ENCODE measurements at regions not wholly inside any gene's neighbourhood (a gene's known extent, or its start where the extent isn't known, plus 50 kb on each side); places are given as distances from the start of the nearest gene placed in this dataset.

DNA sequence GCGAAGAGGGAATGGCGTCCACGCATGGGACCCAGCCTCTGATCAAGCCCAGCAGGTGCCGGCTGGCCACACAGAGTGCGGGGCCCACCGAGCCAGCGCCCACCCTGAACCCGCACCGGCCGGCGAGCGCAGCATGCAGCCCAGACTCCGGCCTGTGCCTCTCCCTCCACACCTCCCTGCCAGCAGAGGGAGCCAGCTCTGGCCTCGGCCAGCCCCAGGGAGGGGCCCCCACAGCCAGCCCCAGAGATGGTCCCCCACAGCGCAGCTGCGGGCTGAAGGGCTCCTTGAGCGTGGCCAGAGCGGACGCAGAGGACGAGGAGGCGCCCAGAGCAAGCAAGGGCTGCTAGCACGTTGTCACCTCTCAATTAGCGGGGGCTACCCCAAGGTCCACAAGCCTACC lies 904.5 kb downstream of the SLITRK6 start:
- H3K9me2 ChIP-seq (ENCODE audit: insufficient read depth, low read length) = no peaks in the 10 kb centered on the region; the same call in 1 of the 2 replicates
- H4K20me1 ChIP-seq (ENCODE audit: insufficient read depth, low read length) = no peaks in the 10 kb centered on the region
- H3K36me3 ChIP-seq (ENCODE audit: insufficient read depth, low read length) = no peaks in the 10 kb centered on the region
- intact Hi-C loops (cut with micrococcal nuclease; ENCODE audit: unreplicated experiment) = no loop called here
- no peak overlapping the region for H3K4me2 ChIP-seq (ENCODE audit: low read length)
- CTCF ChIA-PET (ENCODE audit: unreplicated experiment) = no interaction called here
- BruUV-seq (replicated peaks) = no TSS peak
- TF ChIP-seq EZH2phosphoT487 (IDR thresholded peaks at IDR 0.05; ENCODE audit: borderline replicate concordance, low read depth, low read length) = no peak
- TF ChIP-seq, protein P1, sequence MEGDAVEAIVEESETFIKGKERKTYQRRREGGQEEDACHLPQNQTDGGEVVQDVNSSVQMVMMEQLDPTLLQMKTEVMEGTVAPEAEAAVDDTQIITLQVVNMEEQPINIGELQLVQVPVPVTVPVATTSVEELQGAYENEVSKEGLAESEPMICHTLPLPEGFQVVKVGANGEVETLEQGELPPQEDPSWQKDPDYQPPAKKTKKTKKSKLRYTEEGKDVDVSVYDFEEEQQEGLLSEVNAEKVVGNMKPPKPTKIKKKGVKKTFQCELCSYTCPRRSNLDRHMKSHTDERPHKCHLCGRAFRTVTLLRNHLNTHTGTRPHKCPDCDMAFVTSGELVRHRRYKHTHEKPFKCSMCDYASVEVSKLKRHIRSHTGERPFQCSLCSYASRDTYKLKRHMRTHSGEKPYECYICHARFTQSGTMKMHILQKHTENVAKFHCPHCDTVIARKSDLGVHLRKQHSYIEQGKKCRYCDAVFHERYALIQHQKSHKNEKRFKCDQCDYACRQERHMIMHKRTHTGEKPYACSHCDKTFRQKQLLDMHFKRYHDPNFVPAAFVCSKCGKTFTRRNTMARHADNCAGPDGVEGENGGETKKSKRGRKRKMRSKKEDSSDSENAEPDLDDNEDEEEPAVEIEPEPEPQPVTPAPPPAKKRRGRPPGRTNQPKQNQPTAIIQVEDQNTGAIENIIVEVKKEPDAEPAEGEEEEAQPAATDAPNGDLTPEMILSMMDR (conservative IDR thresholded peaks at IDR 0.05; ENCODE audit: low read length) = peak; percentile 42
- no peak for DNase-seq (ENCODE audit: low spot score)
- no peak overlapping the region for H2AFZ ChIP-seq (ENCODE audit: low read length)
- H3K79me2 ChIP-seq (ENCODE audit: insufficient read depth, low read depth, low read length) = no peaks in the 10 kb centered on the region
- no peak overlapping the region for H3K27ac ChIP-seq (ENCODE audit: low read depth, low read length, poor library complexity, severe bottlenecking)
- no peak overlapping the region for H3K4me3 ChIP-seq (ENCODE audit: low read depth, low read length, poor library complexity, severe bottlenecking)
- POLR2A ChIA-PET = interaction anchor here (0.7 kb wide), 1 partner anchor 8 kb away, joined by 3 read pairs; no protein-coding TSS in a partner anchor
- peaks cover 6% of the 10 kb centered on the region for H3K9me3 ChIP-seq (ENCODE audit: low read length)
- H3K4me1 ChIP-seq (ENCODE audit: insufficient read depth, low read length, poor library complexity, severe bottlenecking) = no peaks in the 10 kb centered on the region

DNA sequence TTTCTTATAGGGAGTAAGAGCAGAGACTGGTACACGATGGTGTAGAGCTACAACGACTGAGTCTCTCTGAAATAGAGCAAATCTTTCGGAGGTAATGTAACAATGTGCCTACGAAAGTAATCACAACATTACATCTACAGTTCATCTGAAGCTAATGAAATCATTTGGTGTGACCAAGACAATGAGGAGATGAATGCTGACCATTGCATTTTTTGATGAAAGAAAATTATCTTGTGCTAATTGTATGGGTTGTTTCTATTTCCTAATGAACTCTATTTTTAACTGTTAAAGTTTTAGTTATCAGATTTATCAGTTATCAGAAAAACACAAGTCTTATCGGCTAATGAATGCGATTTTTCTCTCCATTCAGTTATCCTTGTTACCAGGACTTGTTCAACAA lies 913.4 kb downstream of the SLITRK6 start:
- Histone ChIP-seq H3K9me2 (ENCODE audit: insufficient read depth, low read length) (no peaks in the 10 kb centered on the region), H2AFZ (ENCODE audit: low read length) (no peak overlapping the region), H4K20me1 (ENCODE audit: insufficient read depth, low read length) (no peaks in the 10 kb centered on the region), H3K36me3 (ENCODE audit: insufficient read depth, low read length) (no peaks in the 10 kb centered on the region), H3K4me3 (ENCODE audit: low read depth, low read length, poor library complexity, severe bottlenecking) (no peak overlapping the region), H3K4me1 (ENCODE audit: insufficient read depth, low read length, poor library complexity, severe bottlenecking) (no peaks in the 10 kb centered on the region), H3K27ac (ENCODE audit: low read depth, low read length, poor library complexity, severe bottlenecking) (no peak overlapping the region), H3K79me2 (ENCODE audit: insufficient read depth, low read depth, low read length) (no peaks in the 10 kb centered on the region), H3K9me3 (ENCODE audit: low read length) (no peaks in the 10 kb centered on the region), H3K4me2 (ENCODE audit: low read length) (no peak overlapping the region)
- TF ChIP-seq, protein P1 (conservative IDR thresholded peaks at IDR 0.05; ENCODE audit: low read length) = no peak
- no peak for TF ChIP-seq EZH2phosphoT487 (IDR thresholded peaks at IDR 0.05; ENCODE audit: borderline replicate concordance, low read depth, low read length)
- ChIA-PET POLR2A (interaction anchor here (1.3 kb wide), 1 partner anchor 12 kb away, joined by 3 read pairs; no protein-coding TSS in a partner anchor), CTCF (ENCODE audit: unreplicated experiment) (no interaction called here)
- intact Hi-C loops (cut with micrococcal nuclease; ENCODE audit: unreplicated experiment) = no loop called here
- no peak for DNase-seq (ENCODE audit: low spot score)
- BruUV-seq (replicated peaks) = no TSS peak

DNA sequence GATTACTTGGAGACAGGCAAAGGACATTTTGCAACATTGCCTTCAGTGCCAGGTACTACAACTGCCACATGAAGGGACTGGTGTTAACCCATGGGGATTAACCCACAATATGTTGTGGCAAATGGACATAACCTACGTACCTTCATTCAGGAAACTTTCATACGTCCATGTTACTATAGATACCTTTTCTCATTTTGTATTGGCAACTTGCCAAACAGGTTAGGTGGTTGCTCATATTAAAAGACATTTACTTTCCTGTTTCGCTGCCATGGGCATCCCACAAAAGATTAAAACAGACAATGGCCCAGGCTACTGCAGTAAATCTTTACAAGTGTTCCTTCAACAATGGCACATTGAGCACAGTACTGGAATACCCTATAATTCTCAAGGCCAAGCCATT lies 925.3 kb downstream of the SLITRK6 start:
- CTCF ChIA-PET (ENCODE audit: unreplicated experiment) = interaction anchor here (0.9 kb wide), 1 partner anchor 11 kb away, joined by 5 read pairs; no protein-coding TSS in a partner anchor
- intact Hi-C loops (cut with micrococcal nuclease; ENCODE audit: unreplicated experiment) = no loop called here
- no TSS peak for BruUV-seq (replicated peaks)

More for the DNA sequence above, 925.3 kb downstream of the SLITRK6 start:
- Histone ChIP-seq H2AFZ (ENCODE audit: low read length) (no peak overlapping the region), H4K20me1 (ENCODE audit: insufficient read depth, low read length) (no peaks in the 10 kb centered on the region), H3K27ac (ENCODE audit: low read depth, low read length, poor library complexity, severe bottlenecking) (no peak overlapping the region), H3K4me3 (ENCODE audit: low read depth, low read length, poor library complexity, severe bottlenecking) (no peak overlapping the region), H3K4me1 (ENCODE audit: insufficient read depth, low read length, poor library complexity, severe bottlenecking) (no peaks in the 10 kb centered on the region), H3K4me2 (ENCODE audit: low read length) (no peak overlapping the region), H3K36me3 (ENCODE audit: insufficient read depth, low read length) (no peaks in the 10 kb centered on the region), H3K9me2 (ENCODE audit: insufficient read depth, low read length) (no peaks in the 10 kb centered on the region), H3K9me3 (ENCODE audit: low read length) (no peaks in the 10 kb centered on the region), H3K79me2 (ENCODE audit: insufficient read depth, low read depth, low read length) (no peaks in the 10 kb centered on the region)
- no peak for TF ChIP-seq EZH2phosphoT487 (IDR thresholded peaks at IDR 0.05; ENCODE audit: borderline replicate concordance, low read depth, low read length)
- TF ChIP-seq, protein P1 (conservative IDR thresholded peaks at IDR 0.05; ENCODE audit: low read length) = no peak
- POLR2A ChIA-PET = interaction anchor here (1.0 to 1.1 kb wide), 2 partner anchors 12 to 899 kb away, joined by 3 read pairs; no protein-coding TSS in a partner anchor
- no peak for DNase-seq (ENCODE audit: low spot score)
